HepG2 (cell line): ENCODE measurements at regions not wholly inside any gene's neighbourhood (a gene's known extent, or its start where the extent isn't known, plus 50 kb on each side); places are given as distances from the start of the nearest gene placed in this dataset.

Source experiments
- AFF4 ChIP-seq: sonication (generic); formaldehyde crosslinking; IDR thresholded peaks from 2 replicates; pipeline ENCODE4 v1.4.0; 2020; ENCODE audit warnings: missing genetic modification reagents
- BRCA1 ChIP-seq: sonication (generic); formaldehyde crosslinking; IDR thresholded peaks from 2 replicates; pipeline ENCODE4 v1.4.0; 2020; ENCODE audit warnings: missing genetic modification reagents
- FOXM1 ChIP-seq: sonication (generic); formaldehyde crosslinking; IDR thresholded peaks from 2 replicates; pipeline ENCODE4 v1.5.0; 2020; ENCODE audit warnings: missing genetic modification reagents
- HIVEP1 ChIP-seq: sonication (generic); formaldehyde crosslinking; IDR thresholded peaks from 2 replicates; pipeline ENCODE4 v1.4.0; 2020; ENCODE audit warnings: mild to moderate bottlenecking, missing genetic modification reagents
- ZBTB2 ChIP-seq: sonication (generic); formaldehyde crosslinking; IDR thresholded peaks from 2 replicates; pipeline ENCODE4 v1.8.0; 2022; ENCODE audit warnings: low read depth, missing genetic modification reagents
- ZNF251 ChIP-seq: sonication (generic); formaldehyde crosslinking; IDR thresholded peaks from 2 replicates; pipeline ENCODE4 v1.9.0; 2021; ENCODE audit warnings: mild to moderate bottlenecking, missing genetic modification reagents

DNA sequence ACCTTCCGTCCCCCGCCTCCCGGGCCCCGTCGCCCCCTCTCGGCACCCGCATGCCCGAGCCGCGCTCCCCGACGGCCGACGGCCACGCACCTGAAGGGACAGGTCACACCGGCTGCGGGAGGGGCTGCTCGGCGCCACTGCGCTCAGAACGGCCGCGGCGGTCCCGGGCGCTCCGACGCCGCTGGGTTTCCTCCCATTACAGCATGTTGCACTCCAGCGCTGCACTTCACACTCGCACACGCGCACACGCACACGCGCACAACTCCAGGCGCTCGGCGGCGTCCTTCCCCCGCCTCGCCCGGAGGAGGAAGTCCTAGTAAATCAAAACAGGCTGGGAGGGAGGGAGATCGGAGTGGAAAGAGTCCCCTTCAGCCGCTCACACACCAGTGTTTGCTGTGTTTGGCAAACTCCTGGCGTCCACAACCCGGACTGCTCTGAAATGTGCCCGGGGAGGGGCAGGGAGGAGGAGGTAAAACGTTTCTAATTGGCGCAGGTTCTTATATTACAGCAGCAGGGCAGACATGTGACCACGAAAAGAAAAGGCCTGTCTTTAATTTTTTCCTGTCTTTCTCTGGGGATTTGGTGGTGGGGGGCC lies 76.7 kb upstream of the VGLL4 start (continued):
- peak; percentile 41; the same call in 1 of the 2 replicates for TF ChIP-seq ZBTB2 (CRISPR knock-in tag)
- TF ChIP-seq BRCA1 (CRISPR knock-in tag), result no peak
- no peak for TF ChIP-seq FOXM1 (CRISPR knock-in tag)
- TF ChIP-seq AFF4 (CRISPR knock-in tag), result no peak
- TF ChIP-seq HIVEP1, result 0 out of 2 replicates have a peak, but pooled peaks have one; percentile 64
- TF ChIP-seq ZNF251 (CRISPR knock-in tag), result no peak
